GM19372 (cell line): ENCODE measurements at regions not wholly inside any gene's neighbourhood (a gene's known extent, or its start where the extent isn't known, plus 50 kb on each side); places are given as distances from the start of the nearest gene placed in this dataset.
"Not testable (repeated sequence)": the region's sequence is repeated elsewhere in the genome, so short reads cannot be mapped to it uniquely, and the experiment has no call there.

Experiments
- ATAC-seq: cut with Tn5 transposase; IDR thresholded peaks from one replicate; pipeline ENCODE4 v1.9.1; 2021; ENCODE audit warnings: mild to moderate bottlenecking, low read depth, moderate library complexity; ENCODE audit not compliant: unreplicated experiment

- ATAC-seq = no peak
These were observed 138.4 kb upstream of the PLD5 start for GRCh38 chr1:242662886-242663285.

- ATAC-seq = not testable (repeated sequence)
These were observed 129.3 kb upstream of the PLD5 start for GRCh38 chr1:242653772-242654171.

- ATAC-seq = no peak
These were observed 127.3 kb upstream of the PLD5 start for GRCh38 chr1:242651817-242652216.

- no peak for ATAC-seq
These were observed 117.0 kb upstream of the PLD5 start for GRCh38 chr1:242641461-242641860.

- ATAC-seq = no peak
These were observed 114.6 kb upstream of the PLD5 start for GRCh38 chr1:242639104-242639503.

GRCh38 chr1:242634732-242635131 is 110.2 kb upstream of the PLD5 start:
- no peak for ATAC-seq

GRCh38 chr1:242629396-242629795 is 104.9 kb upstream of the PLD5 start:
- no peak for ATAC-seq

- ATAC-seq = no peak
These were observed 99.3 kb upstream of the PLD5 start for GRCh38 chr1:242623756-242624155.

GRCh38 chr1:242623119-242623518 is 98.6 kb upstream of the PLD5 start:
- no peak for ATAC-seq

- no peak for ATAC-seq
These were observed 88.8 kb upstream of the PLD5 start for GRCh38 chr1:242613266-242613815.

- no peak for ATAC-seq
These were observed 85.7 kb upstream of the PLD5 start for GRCh38 chr1:242610209-242610608.

GRCh38 chr1:242605521-242605920 is 81.0 kb upstream of the PLD5 start:
- no peak for ATAC-seq

GRCh38 chr1:242602001-242602400 is 77.5 kb upstream of the PLD5 start:
- no peak for ATAC-seq

GRCh38 chr1:242593756-242594155 is 69.3 kb upstream of the PLD5 start:
- not testable (repeated sequence) for ATAC-seq

GRCh38 chr1:242586360-242586680 is 61.8 kb upstream of the PLD5 start:
- no peak for ATAC-seq

GRCh38 chr1:242585616-242586359 is 61.3 kb upstream of the PLD5 start:
- ATAC-seq = no peak

GRCh38 chr1:242582669-242583068 is 58.2 kb upstream of the PLD5 start:
- no peak for ATAC-seq

GRCh38 chr1:242579528-242580235 is 55.2 kb upstream of the PLD5 start:
- no peak for ATAC-seq
